HFF-Myc (cell line): ENCODE measurements at regions not wholly inside any gene's neighbourhood (a gene's known extent, or its start where the extent isn't known, plus 50 kb on each side); places are given as distances from the start of the nearest gene placed in this dataset.

ENCODE experiments used
- DNase-seq: peaks from one replicate; pipeline ENCODE4 v3.0.0-alpha.2; 2011; ENCODE audit warnings: low read depth; ENCODE audit errors: extremely low read depth
- H3K4me3 ChIP-seq: replicated peaks from 2 replicates; pipeline ENCODE4 v1.5.1; 2011; ENCODE audit warnings: low read depth, mild to moderate bottlenecking, control low read depth, low read length
- CTCF ChIP-seq: IDR thresholded peaks from 2 replicates; pipeline ENCODE4 v1.5.1; 2012; ENCODE audit warnings: mild to moderate bottlenecking, low read depth, low read length, control low read depth; ENCODE audit errors: missing control alignments

- TF ChIP-seq CTCF: no peak
- H3K4me3 ChIP-seq: no peak overlapping the region
- no peak for DNase-seq
Observed at GRCh38 chr4:144356941-144357381, 216.4 kb upstream of the GYPA start.

GRCh38 chr4:144357975-144358374 lies 217.5 kb upstream of the GYPA start:
- no peak for TF ChIP-seq CTCF
- no peak for DNase-seq
- H3K4me3 ChIP-seq: no peak overlapping the region

- no peak for DNase-seq
- no peak overlapping the region for H3K4me3 ChIP-seq
- no peak for TF ChIP-seq CTCF
Observed at GRCh38 chr4:144360146-144360793, 219.8 kb upstream of the GYPA start.

- no peak overlapping the region for H3K4me3 ChIP-seq
- DNase-seq: no peak
- TF ChIP-seq CTCF: no peak
Observed at GRCh38 chr4:144362366-144362765, 221.8 kb upstream of the GYPA start.

- no peak for TF ChIP-seq CTCF
- H3K4me3 ChIP-seq: no peak overlapping the region
- no peak for DNase-seq
Observed at GRCh38 chr4:144363890-144364289, 223.4 kb upstream of the GYPA start.

GRCh38 chr4:144366425-144366824 lies 225.9 kb upstream of the GYPA start:
- no peak overlapping the region for H3K4me3 ChIP-seq
- no peak for DNase-seq
- TF ChIP-seq CTCF: no peak

- TF ChIP-seq CTCF: no peak
- DNase-seq: no peak
- H3K4me3 ChIP-seq: no peak overlapping the region
Observed at GRCh38 chr4:144371485-144371884, 231.0 kb upstream of the GYPA start.
